GM23248 (cell line): ENCODE measurements at regions not wholly inside any gene's neighbourhood (a gene's known extent, or its start where the extent isn't known, plus 50 kb on each side); places are given as distances from the start of the nearest gene placed in this dataset.

Source experiments
- DNase-seq: peaks from one replicate; pipeline ENCODE4 v3.0.0-alpha.2; 2015
- H2AFZ ChIP-seq: fragments of 200-600 bp; sonication (generic); 2 replicates; pipeline ENCODE4 v1.6.1; 2016; ENCODE audit warnings: antibody characterized with exemption
- H3F3A ChIP-seq: fragments of 200-600 bp; sonication (generic); 2 replicates; pipeline ENCODE4 v1.6.1; 2016; ENCODE audit warnings: mild to moderate bottlenecking, antibody characterized with exemption, mixed run types; ENCODE audit not compliant: insufficient read depth
- H3K27ac ChIP-seq: fragments of 200-600 bp; sonication (generic); 2 replicates; pipeline ENCODE4 v1.5.1; 2016; ENCODE audit warnings: mild to moderate bottlenecking
- H3K27me3 ChIP-seq: fragments of 200-600 bp; sonication (generic); replicated peaks from 2 replicates; pipeline ENCODE4 v1.6.1; 2016; ENCODE audit warnings: mild to moderate bottlenecking; ENCODE audit not compliant: insufficient read depth
- H3K36me3 ChIP-seq: fragments of 200-600 bp; sonication (generic); 2 replicates; pipeline ENCODE4 v1.6.1; 2016; ENCODE audit warnings: low read depth, mild to moderate bottlenecking
- H3K4me1 ChIP-seq: fragments of 200-600 bp; sonication (generic); 2 replicates; pipeline ENCODE4 v1.6.1; 2016; ENCODE audit warnings: mild to moderate bottlenecking; ENCODE audit not compliant: insufficient read depth
- H3K4me2 ChIP-seq: fragments of 200-600 bp; sonication (generic); one replicate; pipeline ENCODE4 v1.6.1; 2016; ENCODE audit warnings: mild to moderate bottlenecking; ENCODE audit not compliant: unreplicated experiment
- H3K4me3 ChIP-seq: fragments of 200-600 bp; sonication (generic); 2 replicates; pipeline ENCODE4 v1.5.1; 2016; ENCODE audit warnings: mild to moderate bottlenecking
- H3K79me2 ChIP-seq: fragments of 200-600 bp; sonication (generic); 2 replicates; pipeline ENCODE4 v1.6.1; 2016; ENCODE audit warnings: mild to moderate bottlenecking; ENCODE audit not compliant: insufficient read depth
- H3K9ac ChIP-seq: fragments of 200-600 bp; sonication (generic); 2 replicates; pipeline ENCODE4 v1.6.1; 2016; ENCODE audit warnings: mild to moderate bottlenecking
- H3K9me2 ChIP-seq: fragments of 200-600 bp; sonication (generic); 2 replicates; pipeline ENCODE4 v1.6.1; 2016; ENCODE audit warnings: mixed run types, mild to moderate bottlenecking, moderate library complexity; ENCODE audit not compliant: insufficient read depth
- H3K9me3 ChIP-seq: fragments of 200-600 bp; sonication (generic); one replicate; pipeline ENCODE4 v1.6.1; 2017; ENCODE audit warnings: low read depth
- H4K20me1 ChIP-seq: fragments of 200-600 bp; sonication (generic); 2 replicates; pipeline ENCODE4 v1.6.0; 2016; ENCODE audit not compliant: insufficient read depth
- EZH2 ChIP-seq: fragments of 200-600 bp; sonication (generic); IDR thresholded peaks from 2 replicates; pipeline ENCODE4 v1.6.1; 2018; ENCODE audit warnings: antibody characterized with exemption, mild to moderate bottlenecking; ENCODE audit not compliant: insufficient read depth, poor library complexity, severe bottlenecking
- EZH2phosphoT487 ChIP-seq: fragments of 200-600 bp; sonication (generic); IDR thresholded peaks from 2 replicates; pipeline ENCODE4 v1.6.1; 2018; ENCODE audit warnings: antibody characterized with exemption, moderate library complexity, mild to moderate bottlenecking, low read depth; ENCODE audit not compliant: insufficient read depth
- WGBS, 2 experiments: methylation state at CpG; one replicate each; pipeline ENCODE4 v1.1.6; 2015 to 2017; ENCODE audit warnings: low lambda C conversion rate in 2 of 2, low coverage in 1 of 2; ENCODE audit errors: missing lambda C conversion rate in 2 of 2; 5-methylcytosine and 5-hydroxymethylcytosine counted together
- in situ Hi-C: fragments of 300-500 bp; cut with MboI; formaldehyde crosslinking; loops from 2 replicates; pipeline ENCODE4 v1.15.0; 2020

- Histone ChIP-seq H3K9ac (no peak overlapping the region), H3K4me1 (no peaks in the 10 kb centered on the region), H3K4me3 (no peak overlapping the region), H3F3A (no peaks in the 10 kb centered on the region), H3K27ac (no peak overlapping the region), H2AFZ (no peak overlapping the region), H3K36me3 (no peaks in the 10 kb centered on the region), H4K20me1 (no peaks in the 10 kb centered on the region), H3K9me3 (no peaks in the 10 kb centered on the region), H3K9me2 (no peaks in the 10 kb centered on the region), H3K4me2 (no peak overlapping the region), H3K79me2 (no peaks in the 10 kb centered on the region), H3K27me3 (no peaks in the 10 kb centered on the region)
- in situ Hi-C loops: no loop called here
- TF ChIP-seq EZH2: no peak
- no peak for TF ChIP-seq EZH2phosphoT487
- no peak for DNase-seq
- WGBS, 2 experiments: 61 to 71% methylated on average over 2 of the region's 2 CpGs
Measured at GRCh38 chr2:163395602-163396001, 340.2 kb downstream of the FIGN start.

DNA sequence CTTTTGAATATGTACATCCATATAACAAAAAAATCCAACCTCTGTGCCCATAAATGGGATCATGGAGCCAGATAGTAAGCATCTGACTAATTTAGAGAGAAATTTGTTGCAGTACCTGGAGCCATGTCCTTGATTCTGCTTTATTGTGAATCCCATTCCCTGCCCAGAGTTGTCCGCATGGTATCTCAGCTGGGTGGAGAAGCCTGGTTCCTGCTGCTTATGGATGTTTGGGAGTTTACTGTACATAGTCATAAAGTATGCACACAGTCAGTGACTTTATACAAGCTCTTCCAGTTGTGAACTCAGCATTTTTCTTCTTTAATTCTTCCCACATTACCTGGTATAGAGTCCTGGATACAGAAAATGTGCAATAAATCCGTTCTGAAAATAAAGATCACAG lies 346.0 kb downstream of the FIGN start:
- in situ Hi-C loops: no loop called here
- H4K20me1 ChIP-seq: no peaks in the 10 kb centered on the region
- no peak overlapping the region for H3K9ac ChIP-seq
- no peak overlapping the region for H3K27ac ChIP-seq
- H3K4me3 ChIP-seq: no peak overlapping the region
- no peaks in the 10 kb centered on the region for H3K36me3 ChIP-seq
- no peak overlapping the region for H2AFZ ChIP-seq
- DNase-seq: no peak
- H3F3A ChIP-seq: no peaks in the 10 kb centered on the region
- WGBS, 2 experiments: 62 to 65% methylated on average over 2 of the region's 2 CpGs
- TF ChIP-seq EZH2phosphoT487: no peak
- no peak for TF ChIP-seq EZH2
- no peaks in the 10 kb centered on the region for H3K79me2 ChIP-seq
- H3K4me1 ChIP-seq: no peaks in the 10 kb centered on the region
- H3K9me3 ChIP-seq: no peaks in the 10 kb centered on the region
- H3K9me2 ChIP-seq: no peaks in the 10 kb centered on the region
- H3K27me3 ChIP-seq: no peaks in the 10 kb centered on the region
- H3K4me2 ChIP-seq: no peak overlapping the region

- no peaks in the 10 kb centered on the region for H3F3A ChIP-seq
- no peak overlapping the region for H2AFZ ChIP-seq
- no peak overlapping the region for H3K9ac ChIP-seq
- H3K4me1 ChIP-seq: no peaks in the 10 kb centered on the region
- no peak overlapping the region for H3K4me3 ChIP-seq
- 50 to 62% methylated on average over 2 of the region's 2 CpGs for WGBS, 2 experiments
- DNase-seq: no peak
- H3K9me2 ChIP-seq: no peaks in the 10 kb centered on the region
- in situ Hi-C loops: no loop called here
- no peaks in the 10 kb centered on the region for H3K36me3 ChIP-seq
- H3K27ac ChIP-seq: no peak overlapping the region
- H3K27me3 ChIP-seq: no peaks in the 10 kb centered on the region
- no peaks in the 10 kb centered on the region for H4K20me1 ChIP-seq
- no peaks in the 10 kb centered on the region for H3K79me2 ChIP-seq
- no peak for TF ChIP-seq EZH2
- no peak for TF ChIP-seq EZH2phosphoT487
- H3K4me2 ChIP-seq: no peak overlapping the region
- H3K9me3 ChIP-seq: no peaks in the 10 kb centered on the region
Measured at GRCh38 chr2:163375472-163375871, 360.3 kb downstream of the FIGN start.

DNA sequence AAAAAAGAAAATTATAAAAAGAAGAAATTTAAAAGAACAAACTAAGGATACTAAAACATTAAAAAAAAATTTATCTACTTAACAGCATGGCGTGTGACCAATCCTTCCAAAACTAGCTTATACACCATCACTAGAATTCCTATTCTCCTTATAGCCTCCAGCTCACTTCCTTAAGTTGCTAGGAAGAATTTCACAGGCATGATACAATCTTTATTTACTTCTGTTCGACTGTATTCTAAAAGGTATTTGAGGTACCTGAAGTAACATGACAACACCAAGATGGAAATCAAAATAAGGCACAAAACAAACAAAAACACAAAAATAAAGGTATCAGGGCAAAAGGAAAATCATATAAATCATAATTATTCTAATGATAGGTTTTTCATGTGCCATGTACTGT lies 360.7 kb downstream of the FIGN start:
- Histone ChIP-seq H4K20me1 (no peaks in the 10 kb centered on the region), H3K27me3 (no peaks in the 10 kb centered on the region), H2AFZ (no peak overlapping the region), H3K4me3 (no peak overlapping the region), H3K9ac (no peak overlapping the region), H3K4me2 (no peak overlapping the region), H3K27ac (no peak overlapping the region), H3K36me3 (no peaks in the 10 kb centered on the region), H3F3A (no peaks in the 10 kb centered on the region), H3K9me3 (no peaks in the 10 kb centered on the region), H3K4me1 (no peaks in the 10 kb centered on the region), H3K9me2 (no peaks in the 10 kb centered on the region), H3K79me2 (no peaks in the 10 kb centered on the region)
- in situ Hi-C loops: no loop called here
- TF ChIP-seq EZH2phosphoT487 (no peak), EZH2 (no peak)
- WGBS, 2 experiments: 62 to 67% methylated on average over 2 of the region's 2 CpGs
- DNase-seq: no peak

- in situ Hi-C loops: no loop called here
- Histone ChIP-seq H3F3A (no peaks in the 10 kb centered on the region), H3K9me2 (no peaks in the 10 kb centered on the region), H2AFZ (no peak overlapping the region), H3K27me3 (no peaks in the 10 kb centered on the region), H3K9ac (no peak overlapping the region), H3K79me2 (no peaks in the 10 kb centered on the region), H3K36me3 (no peaks in the 10 kb centered on the region), H3K27ac (no peak overlapping the region), H3K4me2 (no peak overlapping the region), H3K9me3 (no peaks in the 10 kb centered on the region), H3K4me1 (no peaks in the 10 kb centered on the region), H4K20me1 (no peaks in the 10 kb centered on the region), H3K4me3 (no peak overlapping the region)
- no peak for DNase-seq
- no peak for TF ChIP-seq EZH2phosphoT487
- TF ChIP-seq EZH2: no peak
- WGBS, 2 experiments: 79% methylated on average over 3 of the region's 3 CpGs
Measured at GRCh38 chr2:163374282-163374681, 361.5 kb downstream of the FIGN start.
